Ammon's horn (tissue), 1 donor: ENCODE measurements at regions not wholly inside any gene's neighbourhood (a gene's known extent, or its start where the extent isn't known, plus 50 kb on each side); places are given as distances from the start of the nearest gene placed in this dataset.
"Not testable (repeated sequence)": the region's sequence is repeated elsewhere in the genome, so short reads cannot be mapped to it uniquely, and the experiment has no call there.

Source experiments
- DNase-seq: peaks from one replicate; pipeline ENCODE4 v3.0.0-alpha.2; 2016; ENCODE audit warnings: low spot score

- not testable (repeated sequence) for DNase-seq
These were observed 181.1 kb downstream of the TBC1D2B start for GRCh38 chr15:77896147-77897112.

GRCh38 chr15:77895742-77896141, 181.8 kb downstream of the TBC1D2B start:
- DNase-seq: no peak

- not testable (repeated sequence) for DNase-seq
These were observed 182.4 kb downstream of the TBC1D2B start for GRCh38 chr15:77895145-77895544.

- DNase-seq: not testable (repeated sequence)
These were observed 183.6 kb downstream of the TBC1D2B start for GRCh38 chr15:77893671-77894640.

GRCh38 chr15:77893246-77893645, 184.3 kb downstream of the TBC1D2B start:
- not testable (repeated sequence) for DNase-seq

GRCh38 chr15:77892335-77892734, 185.2 kb downstream of the TBC1D2B start:
- no peak for DNase-seq

GRCh38 chr15:77891862-77892261, 185.6 kb downstream of the TBC1D2B start:
- DNase-seq: not testable (repeated sequence)

GRCh38 chr15:77890911-77891801, 186.4 kb downstream of the TBC1D2B start:
- not testable (repeated sequence) for DNase-seq

GRCh38 chr15:77889828-77890725, 187.4 kb downstream of the TBC1D2B start:
- DNase-seq: not testable (repeated sequence)

GRCh38 chr15:77889009-77889806, 188.3 kb downstream of the TBC1D2B start:
- DNase-seq: no peak

- DNase-seq: not testable (repeated sequence)
These were observed 189.7 kb downstream of the TBC1D2B start for GRCh38 chr15:77887563-77888429.

GRCh38 chr15:77886805-77887448, 190.6 kb downstream of the TBC1D2B start:
- no peak for DNase-seq

- not testable (repeated sequence) for DNase-seq
These were observed 191.5 kb downstream of the TBC1D2B start for GRCh38 chr15:77885877-77886500.

- DNase-seq: not testable (repeated sequence)
These were observed 194.5 kb downstream of the TBC1D2B start for GRCh38 chr15:77883012-77883411.

GRCh38 chr15:77881950-77882349, 195.6 kb downstream of the TBC1D2B start:
- no peak for DNase-seq

GRCh38 chr15:77881535-77881934, 196.0 kb downstream of the TBC1D2B start:
- DNase-seq: not testable (repeated sequence)

GRCh38 chr15:77879466-77879865, 198.0 kb downstream of the TBC1D2B start:
- not testable (repeated sequence) for DNase-seq
